ENCODE measurements at regions not wholly inside any gene's neighbourhood (a gene's known extent, or its start where the extent isn't known, plus 50 kb on each side); places are given as distances from the start of the nearest gene placed in this dataset.

- Histone ChIP-seq H3K4me1 (ENCODE audit: control insufficient read depth, extremely low read depth, insufficient read depth, low read length) (no peaks in the 10 kb centered on the region), H4K20me1 (ENCODE audit: control insufficient read depth, extremely low read depth, insufficient read depth, low read length) (no peaks in the 10 kb centered on the region), H3K9ac (ENCODE audit: control insufficient read depth, extremely low read depth, insufficient read depth, low read length) (no peak overlapping the region), H3K4me3 (ENCODE audit: control insufficient read depth in 2 of 3, extremely low read depth in 1 of 3, insufficient read depth in 2 of 3, low read depth in 1 of 3, low read length in 3 of 3) (no peak overlapping the region), H3K27ac (ENCODE audit: control insufficient read depth, insufficient read depth, low read length) (no peak overlapping the region), H3K27me3 (ENCODE audit: control insufficient read depth, extremely low read depth, insufficient read depth, low read length) (no peaks in the 10 kb centered on the region), H3K9me1 (ENCODE audit: control insufficient read depth, extremely low read depth, insufficient read depth, low read length) (no peaks in the 10 kb centered on the region), H3K79me2 (ENCODE audit: control insufficient read depth, insufficient read depth, low read length) (no peaks in the 10 kb centered on the region), H3K9me3 (ENCODE audit: control insufficient read depth, low read depth, low read length) (no peaks in the 10 kb centered on the region), H2AFZ (ENCODE audit: control insufficient read depth, low read length) (no peak overlapping the region), H3K36me3 (ENCODE audit: control insufficient read depth in 2 of 2, extremely low read depth in 1 of 2, insufficient read depth in 2 of 2, low read length in 2 of 2) (no peaks in the 10 kb centered on the region), H3K4me2 (ENCODE audit: control insufficient read depth, extremely low read depth, insufficient read depth, low read depth, low read length) (no peak overlapping the region)
- no peak for FAIRE-seq
- TF ChIP-seq EZH2 (IDR thresholded peaks at IDR 0.05; ENCODE audit: low read length), result no peak
- TF ChIP-seq, protein P1, sequence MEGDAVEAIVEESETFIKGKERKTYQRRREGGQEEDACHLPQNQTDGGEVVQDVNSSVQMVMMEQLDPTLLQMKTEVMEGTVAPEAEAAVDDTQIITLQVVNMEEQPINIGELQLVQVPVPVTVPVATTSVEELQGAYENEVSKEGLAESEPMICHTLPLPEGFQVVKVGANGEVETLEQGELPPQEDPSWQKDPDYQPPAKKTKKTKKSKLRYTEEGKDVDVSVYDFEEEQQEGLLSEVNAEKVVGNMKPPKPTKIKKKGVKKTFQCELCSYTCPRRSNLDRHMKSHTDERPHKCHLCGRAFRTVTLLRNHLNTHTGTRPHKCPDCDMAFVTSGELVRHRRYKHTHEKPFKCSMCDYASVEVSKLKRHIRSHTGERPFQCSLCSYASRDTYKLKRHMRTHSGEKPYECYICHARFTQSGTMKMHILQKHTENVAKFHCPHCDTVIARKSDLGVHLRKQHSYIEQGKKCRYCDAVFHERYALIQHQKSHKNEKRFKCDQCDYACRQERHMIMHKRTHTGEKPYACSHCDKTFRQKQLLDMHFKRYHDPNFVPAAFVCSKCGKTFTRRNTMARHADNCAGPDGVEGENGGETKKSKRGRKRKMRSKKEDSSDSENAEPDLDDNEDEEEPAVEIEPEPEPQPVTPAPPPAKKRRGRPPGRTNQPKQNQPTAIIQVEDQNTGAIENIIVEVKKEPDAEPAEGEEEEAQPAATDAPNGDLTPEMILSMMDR (optimal IDR thresholded peaks at IDR 0.05 in 1 of 3, IDR thresholded peaks at IDR 0.05 in 1 of 3, conservative IDR thresholded peaks at IDR 0.05 in 1 of 3; ENCODE audit: extremely low read depth in 1 of 3, insufficient read depth in 2 of 3, low read length in 3 of 3), result no peak
- DNase-seq (ENCODE audit: low read depth, low spot score), result no peak
- dilution Hi-C loops (cut with MboI; ENCODE audit: extremely low pct_ligation_motif_present, low sequenced_read_pairs), result no loop called here
These were observed 337.6 kb downstream of the HNRNPD start for GRCh38 chr4:82036181-82036580.

GRCh38 chr4:82034878-82035277 is 338.9 kb downstream of the HNRNPD start:
- Histone ChIP-seq H3K9me1 (ENCODE audit: control insufficient read depth, extremely low read depth, insufficient read depth, low read length) (no peaks in the 10 kb centered on the region), H3K27ac (ENCODE audit: control insufficient read depth, insufficient read depth, low read length) (no peak overlapping the region), H3K9ac (ENCODE audit: control insufficient read depth, extremely low read depth, insufficient read depth, low read length) (no peak overlapping the region), H3K27me3 (ENCODE audit: control insufficient read depth, extremely low read depth, insufficient read depth, low read length) (no peaks in the 10 kb centered on the region), H3K4me1 (ENCODE audit: control insufficient read depth, extremely low read depth, insufficient read depth, low read length) (no peaks in the 10 kb centered on the region), H4K20me1 (ENCODE audit: control insufficient read depth, extremely low read depth, insufficient read depth, low read length) (no peaks in the 10 kb centered on the region), H3K4me2 (ENCODE audit: control insufficient read depth, extremely low read depth, insufficient read depth, low read depth, low read length) (no peak overlapping the region), H3K9me3 (ENCODE audit: control insufficient read depth, low read depth, low read length) (no peaks in the 10 kb centered on the region), H2AFZ (ENCODE audit: control insufficient read depth, low read length) (no peak overlapping the region), H3K36me3 (ENCODE audit: control insufficient read depth in 2 of 2, extremely low read depth in 1 of 2, insufficient read depth in 2 of 2, low read length in 2 of 2) (no peaks in the 10 kb centered on the region), H3K79me2 (ENCODE audit: control insufficient read depth, insufficient read depth, low read length) (no peaks in the 10 kb centered on the region), H3K4me3 (ENCODE audit: control insufficient read depth in 2 of 3, extremely low read depth in 1 of 3, insufficient read depth in 2 of 3, low read depth in 1 of 3, low read length in 3 of 3) (no peak overlapping the region)
- DNase-seq (ENCODE audit: low read depth, low spot score) (no peak), FAIRE-seq (no peak)
- dilution Hi-C loops (cut with MboI; ENCODE audit: extremely low pct_ligation_motif_present, low sequenced_read_pairs), result no loop called here
- TF ChIP-seq, protein P1 (optimal IDR thresholded peaks at IDR 0.05 in 1 of 3, IDR thresholded peaks at IDR 0.05 in 1 of 3, conservative IDR thresholded peaks at IDR 0.05 in 1 of 3; ENCODE audit: extremely low read depth in 1 of 3, insufficient read depth in 2 of 3, low read length in 3 of 3), result no peak
- no peak for TF ChIP-seq EZH2 (IDR thresholded peaks at IDR 0.05; ENCODE audit: low read length)

Data from keratinocyte (primary cell).